GM23338 (cell line): ENCODE measurements at regions not wholly inside any gene's neighbourhood (a gene's known extent, or its start where the extent isn't known, plus 50 kb on each side); places are given as distances from the start of the nearest gene placed in this dataset.

Experiments
- ATAC-seq: fragments of 200-7000 bp; cut with Tn5 transposase; 3 replicates; pipeline ENCODE4 v1.9.1; 2020
- DNase-seq: peaks from one replicate; pipeline ENCODE4 v3.0.0-alpha.2; 2015; ENCODE audit warnings: low spot score
- H2AFZ ChIP-seq: fragments of 200-600 bp; sonication (generic); 2 replicates; pipeline ENCODE4 v1.8.0; 2016; ENCODE audit warnings: antibody characterized with exemption, mild to moderate bottlenecking, moderate library complexity
- H3F3A ChIP-seq: fragments of 200-600 bp; sonication (generic); replicated peaks from 2 replicates; pipeline ENCODE4 v1.8.0; 2017; ENCODE audit warnings: antibody characterized with exemption, mixed run types, low read depth
- H3K27ac ChIP-seq: fragments of 200-600 bp; sonication (generic); 2 replicates; pipeline ENCODE4 v1.6.1; 2016; ENCODE audit warnings: low read depth
- H3K27me3 ChIP-seq: fragments of 200-600 bp; sonication (generic); 2 replicates; pipeline ENCODE4 v1.8.0; 2016; ENCODE audit warnings: mild to moderate bottlenecking, mixed run types, moderate library complexity; ENCODE audit not compliant: insufficient read depth
- H3K36me3 ChIP-seq: fragments of 200-600 bp; sonication (generic); 2 replicates; pipeline ENCODE4 v1.8.0; 2016; ENCODE audit warnings: mild to moderate bottlenecking; ENCODE audit not compliant: insufficient read depth
- H3K4me1 ChIP-seq: fragments of 200-600 bp; sonication (generic); 2 replicates; pipeline ENCODE4 v1.8.0; 2016; ENCODE audit warnings: mild to moderate bottlenecking, moderate library complexity; ENCODE audit not compliant: insufficient read depth
- H3K4me2 ChIP-seq: fragments of 200-600 bp; sonication (generic); 2 replicates; pipeline ENCODE4 v1.7.1; 2017; ENCODE audit warnings: mixed run types
- H3K4me3 ChIP-seq: fragments of 200-600 bp; sonication (generic); 2 replicates; pipeline ENCODE4 v1.6.1; 2016; ENCODE audit warnings: mixed run types
- H3K79me2 ChIP-seq: fragments of 200-600 bp; sonication (generic); replicated peaks from 2 replicates; pipeline ENCODE4 v1.8.0; 2017; ENCODE audit warnings: mild to moderate bottlenecking; ENCODE audit not compliant: insufficient read depth
- H3K9me2 ChIP-seq: fragments of 200-600 bp; sonication (generic); 2 replicates; pipeline ENCODE4 v1.8.0; 2017; ENCODE audit not compliant: insufficient read depth
- H4K20me1 ChIP-seq: fragments of 200-600 bp; sonication (generic); replicated peaks from 2 replicates; pipeline ENCODE4 v1.8.0; 2017; ENCODE audit warnings: mild to moderate bottlenecking; ENCODE audit not compliant: insufficient read depth
- H3K27ac Mint-ChIP-seq: 2 replicates; pipeline ENCODE4 v1.8.0; 2020; ENCODE audit warnings: inconsistent platforms, mild to moderate bottlenecking, moderate library complexity, mixed read lengths
- H3K27me3 Mint-ChIP-seq: 3 replicates; pipeline ENCODE4 v1.8.0; 2022; ENCODE audit warnings: low read depth, mild to moderate bottlenecking, moderate library complexity, mixed read lengths, inconsistent platforms; ENCODE audit not compliant: insufficient read depth, poor library complexity
- H3K36me3 Mint-ChIP-seq: 3 replicates; pipeline ENCODE4 v1.8.0; 2021; ENCODE audit warnings: low read depth, mild to moderate bottlenecking, inconsistent platforms, moderate library complexity, mixed read lengths
- H3K4me1 Mint-ChIP-seq: 3 replicates; pipeline ENCODE4 v1.8.0; 2020; ENCODE audit warnings: mild to moderate bottlenecking, inconsistent platforms, mixed read lengths
- H3K4me3 Mint-ChIP-seq: 3 replicates; pipeline ENCODE4 v1.8.0; 2021; ENCODE audit warnings: moderate library complexity, mild to moderate bottlenecking, inconsistent platforms, mixed read lengths
- H3K9me3 Mint-ChIP-seq: 3 replicates; pipeline ENCODE4 v1.8.0; 2020; ENCODE audit warnings: moderate library complexity, mild to moderate bottlenecking, inconsistent platforms, mixed read lengths
- CREB1 ChIP-seq: fragments of 250-450 bp; sonication (Bioruptor Pico); IDR thresholded peaks from 2 replicates; pipeline ENCODE4 v1.5.0; 2020; ENCODE audit warnings: low read depth, mild to moderate bottlenecking, moderate library complexity
- EZH2 ChIP-seq: fragments of 200-600 bp; sonication (generic); IDR thresholded peaks from one replicate; pipeline ENCODE4 v1.8.0; 2017; ENCODE audit warnings: antibody characterized with exemption, mild to moderate bottlenecking, low read depth; ENCODE audit not compliant: unreplicated experiment
- EZH2phosphoT487 ChIP-seq: fragments of 200-600 bp; sonication (generic); IDR thresholded peaks from one replicate; pipeline ENCODE4 v1.8.1; 2018; ENCODE audit warnings: antibody characterized with exemption; ENCODE audit not compliant: unreplicated experiment
- JUNB ChIP-seq: IDR thresholded peaks from one replicate; pipeline ENCODE4 v1.6.1; 2016; ENCODE audit warnings: antibody characterized with exemption; ENCODE audit not compliant: unreplicated experiment
- NANOG ChIP-seq: IDR thresholded peaks from 2 replicates; pipeline ENCODE4 v1.6.1; 2016; ENCODE audit warnings: antibody characterized with exemption, borderline replicate concordance
- POLR2AphosphoS5 ChIP-seq: IDR thresholded peaks from 2 replicates; pipeline ENCODE4 v1.6.1; 2016; ENCODE audit warnings: antibody characterized with exemption, low read depth
- STAT1 ChIP-seq: IDR thresholded peaks from one replicate; pipeline ENCODE4 v1.6.1; 2016; ENCODE audit warnings: antibody characterized with exemption; ENCODE audit not compliant: unreplicated experiment
- ZNF114 ChIP-seq: fragments of 250-450 bp; sonication (Bioruptor Pico); IDR thresholded peaks from 2 replicates; pipeline ENCODE4 v1.5.0; 2020; ENCODE audit warnings: mild to moderate bottlenecking, moderate library complexity
- TF ChIP-seq, protein P1 (sequence below): IDR thresholded peaks from 2 replicates; pipeline ENCODE4 v1.6.1; 2016; ENCODE audit warnings: antibody characterized with exemption
- TF ChIP-seq, protein P2 (sequence below): fragments of 250-450 bp; sonication (Bioruptor Pico); IDR thresholded peaks from 2 replicates; pipeline ENCODE4 v1.5.0; 2020; ENCODE audit warnings: mild to moderate bottlenecking, moderate library complexity

DNA sequence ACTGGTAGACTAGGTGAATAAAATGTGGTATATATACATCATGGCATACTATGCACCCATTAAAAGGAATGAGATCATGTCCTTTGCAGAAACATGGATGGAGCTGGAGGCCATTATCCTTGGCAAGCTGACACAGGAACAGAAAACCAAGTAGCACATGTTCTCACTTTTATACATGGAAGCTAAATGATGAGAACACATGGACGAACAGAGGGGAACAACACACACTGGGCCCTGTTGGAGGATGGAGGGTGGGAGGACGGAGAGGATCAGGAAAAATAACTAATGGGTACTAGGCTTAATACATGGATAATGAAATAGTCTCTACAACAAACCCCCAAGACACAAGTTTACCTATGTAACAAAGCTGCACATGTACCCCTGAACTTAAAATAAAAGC is 780.0 kb downstream of the DACH1 start (continued):
- TF ChIP-seq, protein P1, sequence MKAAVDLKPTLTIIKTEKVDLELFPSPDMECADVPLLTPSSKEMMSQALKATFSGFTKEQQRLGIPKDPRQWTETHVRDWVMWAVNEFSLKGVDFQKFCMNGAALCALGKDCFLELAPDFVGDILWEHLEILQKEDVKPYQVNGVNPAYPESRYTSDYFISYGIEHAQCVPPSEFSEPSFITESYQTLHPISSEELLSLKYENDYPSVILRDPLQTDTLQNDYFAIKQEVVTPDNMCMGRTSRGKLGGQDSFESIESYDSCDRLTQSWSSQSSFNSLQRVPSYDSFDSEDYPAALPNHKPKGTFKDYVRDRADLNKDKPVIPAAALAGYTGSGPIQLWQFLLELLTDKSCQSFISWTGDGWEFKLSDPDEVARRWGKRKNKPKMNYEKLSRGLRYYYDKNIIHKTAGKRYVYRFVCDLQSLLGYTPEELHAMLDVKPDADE: no peak
- no peak for TF ChIP-seq STAT1
- no peak for TF ChIP-seq ZNF114 (CRISPR knock-in tag)
- TF ChIP-seq, protein P2, sequence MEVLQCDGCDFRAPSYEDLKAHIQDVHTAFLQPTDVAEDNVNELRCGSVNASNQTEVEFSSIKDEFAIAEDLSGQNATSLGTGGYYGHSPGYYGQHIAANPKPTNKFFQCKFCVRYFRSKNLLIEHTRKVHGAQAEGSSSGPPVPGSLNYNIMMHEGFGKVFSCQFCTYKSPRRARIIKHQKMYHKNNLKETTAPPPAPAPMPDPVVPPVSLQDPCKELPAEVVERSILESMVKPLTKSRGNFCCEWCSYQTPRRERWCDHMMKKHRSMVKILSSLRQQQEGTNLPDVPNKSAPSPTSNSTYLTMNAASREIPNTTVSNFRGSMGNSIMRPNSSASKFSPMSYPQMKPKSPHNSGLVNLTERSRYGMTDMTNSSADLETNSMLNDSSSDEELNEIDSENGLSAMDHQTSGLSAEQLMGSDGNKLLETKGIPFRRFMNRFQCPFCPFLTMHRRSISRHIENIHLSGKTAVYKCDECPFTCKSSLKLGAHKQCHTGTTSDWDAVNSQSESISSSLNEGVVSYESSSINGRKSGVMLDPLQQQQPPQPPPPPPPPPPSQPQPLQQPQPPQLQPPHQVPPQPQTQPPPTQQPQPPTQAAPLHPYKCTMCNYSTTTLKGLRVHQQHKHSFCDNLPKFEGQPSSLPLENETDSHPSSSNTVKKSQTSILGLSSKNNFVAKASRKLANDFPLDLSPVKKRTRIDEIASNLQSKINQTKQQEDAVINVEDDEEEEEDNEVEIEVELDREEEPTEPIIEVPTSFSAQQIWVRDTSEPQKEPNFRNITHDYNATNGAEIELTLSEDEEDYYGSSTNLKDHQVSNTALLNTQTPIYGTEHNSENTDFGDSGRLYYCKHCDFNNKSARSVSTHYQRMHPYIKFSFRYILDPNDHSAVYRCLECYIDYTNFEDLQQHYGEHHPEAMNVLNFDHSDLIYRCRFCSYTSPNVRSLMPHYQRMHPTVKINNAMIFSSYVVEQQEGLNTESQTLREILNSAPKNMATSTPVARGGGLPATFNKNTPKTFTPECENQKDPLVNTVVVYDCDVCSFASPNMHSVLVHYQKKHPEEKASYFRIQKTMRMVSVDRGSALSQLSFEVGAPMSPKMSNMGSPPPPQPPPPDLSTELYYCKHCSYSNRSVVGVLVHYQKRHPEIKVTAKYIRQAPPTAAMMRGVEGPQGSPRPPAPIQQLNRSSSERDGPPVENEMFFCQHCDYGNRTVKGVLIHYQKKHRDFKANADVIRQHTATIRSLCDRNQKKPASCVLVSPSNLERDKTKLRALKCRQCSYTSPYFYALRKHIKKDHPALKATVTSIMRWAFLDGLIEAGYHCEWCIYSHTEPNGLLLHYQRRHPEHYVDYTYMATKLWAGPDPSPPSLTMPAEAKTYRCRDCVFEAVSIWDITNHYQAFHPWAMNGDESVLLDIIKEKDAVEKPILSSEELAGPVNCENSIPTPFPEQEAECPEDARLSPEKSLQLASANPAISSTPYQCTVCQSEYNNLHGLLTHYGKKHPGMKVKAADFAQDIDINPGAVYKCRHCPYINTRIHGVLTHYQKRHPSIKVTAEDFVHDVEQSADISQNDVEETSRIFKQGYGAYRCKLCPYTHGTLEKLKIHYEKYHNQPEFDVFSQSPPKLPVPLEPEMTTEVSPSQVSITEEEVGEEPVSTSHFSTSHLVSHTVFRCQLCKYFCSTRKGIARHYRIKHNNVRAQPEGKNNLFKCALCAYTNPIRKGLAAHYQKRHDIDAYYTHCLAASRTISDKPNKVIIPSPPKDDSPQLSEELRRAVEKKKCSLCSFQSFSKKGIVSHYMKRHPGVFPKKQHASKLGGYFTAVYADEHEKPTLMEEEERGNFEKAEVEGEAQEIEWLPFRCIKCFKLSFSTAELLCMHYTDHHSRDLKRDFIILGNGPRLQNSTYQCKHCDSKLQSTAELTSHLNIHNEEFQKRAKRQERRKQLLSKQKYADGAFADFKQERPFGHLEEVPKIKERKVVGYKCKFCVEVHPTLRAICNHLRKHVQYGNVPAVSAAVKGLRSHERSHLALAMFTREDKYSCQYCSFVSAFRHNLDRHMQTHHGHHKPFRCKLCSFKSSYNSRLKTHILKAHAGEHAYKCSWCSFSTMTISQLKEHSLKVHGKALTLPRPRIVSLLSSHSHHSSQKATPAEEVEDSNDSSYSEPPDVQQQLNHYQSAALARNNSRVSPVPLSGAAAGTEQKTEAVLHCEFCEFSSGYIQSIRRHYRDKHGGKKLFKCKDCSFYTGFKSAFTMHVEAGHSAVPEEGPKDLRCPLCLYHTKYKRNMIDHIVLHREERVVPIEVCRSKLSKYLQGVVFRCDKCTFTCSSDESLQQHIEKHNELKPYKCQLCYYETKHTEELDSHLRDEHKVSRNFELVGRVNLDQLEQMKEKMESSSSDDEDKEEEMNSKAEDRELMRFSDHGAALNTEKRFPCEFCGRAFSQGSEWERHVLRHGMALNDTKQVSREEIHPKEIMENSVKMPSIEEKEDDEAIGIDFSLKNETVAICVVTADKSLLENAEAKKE (CRISPR knock-in tag): no peak
- TF ChIP-seq EZH2: no peak
- no peak for TF ChIP-seq JUNB

DNA sequence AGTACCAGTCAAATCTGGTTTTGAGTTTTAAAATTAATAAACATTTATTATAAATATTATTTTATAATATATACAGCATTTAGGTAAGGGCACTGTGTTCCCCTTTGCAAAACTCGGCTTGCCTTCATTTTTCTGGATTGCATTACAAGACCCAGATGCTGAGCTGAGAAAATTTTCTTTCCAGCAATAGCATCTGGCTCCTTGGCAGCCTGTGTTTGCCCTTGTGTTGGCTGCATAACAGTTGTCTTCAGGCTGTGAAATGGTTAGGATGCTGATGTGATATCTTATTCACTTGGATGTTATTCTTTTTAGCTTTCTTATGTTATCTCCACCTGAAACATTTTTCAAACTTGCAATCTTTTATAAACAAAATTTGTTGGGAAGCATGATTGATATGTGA is 784.4 kb downstream of the DACH1 start:
- H3K9me2 ChIP-seq: no peaks in the 10 kb centered on the region
- no peaks in the 10 kb centered on the region for H3K36me3 ChIP-seq
- H3K27me3 ChIP-seq: no peaks in the 10 kb centered on the region
- H3F3A ChIP-seq: no peaks in the 10 kb centered on the region
- H3K4me3 ChIP-seq: no peak overlapping the region
- no peaks in the 10 kb centered on the region for H3K79me2 ChIP-seq
- no peaks in the 10 kb centered on the region for H4K20me1 ChIP-seq
- Mint-ChIP-seq H3K4me1 (no peaks in the 10 kb centered on the region), H3K9me3 (peaks cover 4% of the 10 kb centered on the region; the same call in 2 of the 3 replicates), H3K27ac (no peak overlapping the region), H3K27me3 (no peaks in the 10 kb centered on the region), H3K4me3 (no peak overlapping the region), H3K36me3 (0 out of 3 replicates have a peak, but pooled peaks cover 2% of the 10 kb centered on the region)
- H3K4me1 ChIP-seq: no peaks in the 10 kb centered on the region
- no peak overlapping the region for H3K27ac ChIP-seq
- DNase-seq: no peak
- no peak for ATAC-seq
- no peak overlapping the region for H3K4me2 ChIP-seq
- H2AFZ ChIP-seq: no peak overlapping the region
- TF ChIP-seq POLR2AphosphoS5: no peak
- TF ChIP-seq JUNB: no peak
- no peak for TF ChIP-seq NANOG
- TF ChIP-seq CREB1 (CRISPR knock-in tag): no peak
- TF ChIP-seq EZH2phosphoT487: no peak
- TF ChIP-seq, protein P2 (CRISPR knock-in tag): no peak
